ENCODE measurements at regions not wholly inside any gene's neighbourhood (a gene's known extent, or its start where the extent isn't known, plus 50 kb on each side); places are given as distances from the start of the nearest gene placed in this dataset.

DNA sequence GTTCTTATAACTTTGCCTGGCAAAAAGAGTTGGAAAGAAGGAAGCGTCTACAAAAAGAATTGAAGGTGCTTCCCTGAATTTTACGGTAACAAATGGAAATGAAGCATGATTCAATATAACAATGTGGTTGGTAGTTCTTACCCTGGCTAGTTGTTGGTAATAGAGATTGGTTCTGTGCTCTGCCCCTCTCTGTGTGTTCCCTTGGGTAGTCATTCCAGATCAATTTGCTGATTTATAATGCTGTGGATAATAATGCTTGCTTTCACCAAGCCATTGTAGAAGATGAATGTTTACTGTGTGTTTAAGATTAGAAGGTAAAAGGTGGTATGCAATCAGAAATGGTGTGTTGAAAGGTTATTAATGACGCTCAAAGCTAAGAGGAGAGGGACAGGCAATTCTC is 577.8 kb upstream of the NXPH2 start:
- Mint-ChIP-seq H3K36me3 (peaks cover 0 to 3% (median 0%) of the 10 kb centered on the region in 3 donors), H3K9me3 (peaks cover 13 to 42% (median 23%) of the 10 kb centered on the region in 6 donors), H3K27ac (no peak overlapping the region), H3K4me3 (no peak overlapping the region), H3K27me3 (ENCODE audit: low read depth in 3 of 3) (peaks cover 0 to 5% (median 4%) of the 10 kb centered on the region in 3 donors), H3K4me1 (no peaks in the 10 kb centered on the region)
- DNase-seq, result no peak

GRCh38 chr2:139354518-139354917 is 574.3 kb upstream of the NXPH2 start:
- peaks cover 0 to 6% (median 0%) of the 10 kb centered on the region in 3 donors for H3K36me3 Mint-ChIP-seq
- H3K4me1 Mint-ChIP-seq, result no peaks in the 10 kb centered on the region
- peaks cover 0 to 5% (median 4%) of the 10 kb centered on the region in 3 donors for H3K27me3 Mint-ChIP-seq (ENCODE audit: low read depth in 3 of 3)
- H3K27ac Mint-ChIP-seq, result no peak overlapping the region
- H3K9me3 Mint-ChIP-seq, result peaks cover 18 to 42% (median 29%) of the 10 kb centered on the region in 6 donors
- DNase-seq, result no peak
- H3K4me3 Mint-ChIP-seq, result no peak overlapping the region

DNA sequence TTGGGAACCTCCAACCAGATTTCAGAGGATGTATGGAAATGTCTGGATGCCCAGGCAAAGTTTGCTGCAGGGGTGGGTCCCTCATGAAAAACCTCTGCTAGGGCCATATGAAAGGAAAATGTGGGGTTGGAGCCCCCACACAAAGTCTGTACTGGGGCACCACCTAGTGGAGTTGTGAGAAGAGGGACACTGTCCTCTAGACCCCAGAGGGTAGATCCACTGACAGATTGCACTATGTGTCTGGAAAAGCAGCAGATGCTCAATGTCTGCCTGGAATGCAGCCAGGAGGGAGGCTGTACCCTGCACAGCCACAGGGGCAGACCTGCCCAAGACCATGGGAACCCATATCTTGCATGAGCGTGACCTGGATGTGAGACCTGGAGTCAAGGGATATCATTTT is 573.7 kb upstream of the NXPH2 start:
- DNase-seq, result no peak
- peaks cover 0 to 10% (median 0%) of the 10 kb centered on the region in 3 donors for H3K36me3 Mint-ChIP-seq
- H3K27me3 Mint-ChIP-seq (ENCODE audit: low read depth in 3 of 3), result peaks cover 0 to 5% (median 4%) of the 10 kb centered on the region in 3 donors
- H3K4me3 Mint-ChIP-seq, result no peak overlapping the region
- H3K27ac Mint-ChIP-seq, result no peak overlapping the region
- H3K4me1 Mint-ChIP-seq, result no peaks in the 10 kb centered on the region
- H3K9me3 Mint-ChIP-seq, result peaks cover 15 to 47% (median 34%) of the 10 kb centered on the region in 6 donors

DNA sequence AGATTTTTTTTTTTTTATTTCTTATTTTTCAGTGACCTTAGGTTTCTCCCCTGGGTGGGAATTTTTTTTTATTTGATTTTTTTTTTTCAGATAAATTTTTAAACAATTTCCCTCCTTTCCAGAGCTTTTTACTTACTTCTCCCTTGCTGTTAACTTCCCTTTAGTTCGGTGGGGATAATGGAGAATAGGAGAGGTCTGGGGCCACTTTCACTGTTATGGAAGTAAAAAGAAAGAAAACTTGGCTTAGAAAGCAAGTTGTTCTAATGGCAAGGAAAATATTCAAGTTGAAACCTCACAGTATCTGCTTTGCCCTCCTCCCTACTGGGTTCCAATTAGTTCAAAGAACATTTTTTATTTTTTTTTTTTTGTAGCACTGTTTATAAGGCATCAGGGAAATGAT is 537.1 kb upstream of the NXPH2 start:
- Mint-ChIP-seq H3K27ac (no peak overlapping the region), H3K27me3 (ENCODE audit: low read depth in 3 of 3) (no peaks in the 10 kb centered on the region), H3K4me1 (no peaks in the 10 kb centered on the region), H3K9me3 (peaks cover 0 to 33% (median 11%) of the 10 kb centered on the region in 6 donors), H3K4me3 (no peak overlapping the region), H3K36me3 (peaks cover 0 to 3% (median 0%) of the 10 kb centered on the region in 3 donors)
- no peak for DNase-seq

- Mint-ChIP-seq H3K9me3 (peaks cover 2 to 30% (median 14%) of the 10 kb centered on the region in 6 donors), H3K27me3 (ENCODE audit: low read depth in 3 of 3) (peaks cover 0 to 2% (median 0%) of the 10 kb centered on the region in 3 donors), H3K4me1 (no peaks in the 10 kb centered on the region), H3K4me3 (no peak overlapping the region), H3K27ac (no peak overlapping the region), H3K36me3 (peaks cover 0 to 3% (median 0%) of the 10 kb centered on the region in 3 donors)
- DNase-seq, result no peak
Observed at GRCh38 chr2:139314059-139314458, 533.9 kb upstream of the NXPH2 start.

DNA sequence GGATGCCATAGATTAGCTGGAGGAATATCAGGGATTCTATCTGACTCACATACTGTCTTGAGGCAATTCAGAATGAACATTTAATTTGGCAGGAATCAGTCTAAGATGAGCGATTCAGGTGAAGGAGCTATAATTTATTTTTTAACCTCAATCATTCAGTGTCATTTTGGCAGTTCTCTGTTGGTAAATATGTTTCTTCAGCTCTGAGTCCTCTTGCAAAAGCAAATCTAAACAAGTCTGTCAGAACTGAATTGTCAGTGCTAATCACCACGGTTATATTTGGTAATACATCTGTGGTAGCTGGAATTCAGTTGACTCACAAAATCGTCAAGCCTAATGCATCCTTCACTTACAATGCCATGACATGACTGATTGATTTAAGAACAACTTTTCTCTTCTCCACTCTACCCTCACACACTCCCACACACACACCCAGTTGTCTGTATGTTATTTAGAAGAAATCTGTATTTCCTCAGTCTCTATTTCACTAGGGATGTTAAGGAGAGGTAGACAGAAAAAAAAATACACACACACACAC is 516.6 kb upstream of the NXPH2 start:
- no peak overlapping the region for H3K27ac Mint-ChIP-seq
- no peaks in the 10 kb centered on the region for H3K4me1 Mint-ChIP-seq
- DNase-seq, result no peak
- H3K9me3 Mint-ChIP-seq, result peaks cover 6 to 49% (median 22%) of the 10 kb centered on the region in 6 donors
- H3K27me3 Mint-ChIP-seq (ENCODE audit: low read depth in 3 of 3), result no peaks in the 10 kb centered on the region
- H3K4me3 Mint-ChIP-seq, result no peak overlapping the region
- H3K36me3 Mint-ChIP-seq, result no peaks in the 10 kb centered on the region

- Mint-ChIP-seq H3K27ac (no peak overlapping the region), H3K4me1 (no peaks in the 10 kb centered on the region), H3K36me3 (no peaks in the 10 kb centered on the region), H3K4me3 (no peak overlapping the region), H3K27me3 (ENCODE audit: low read depth in 3 of 3) (no peaks in the 10 kb centered on the region), H3K9me3 (peaks cover 6 to 33% (median 19%) of the 10 kb centered on the region in 6 donors)
- DNase-seq, result no peak
Observed at GRCh38 chr2:139293992-139294548, 513.9 kb upstream of the NXPH2 start.

DNA sequence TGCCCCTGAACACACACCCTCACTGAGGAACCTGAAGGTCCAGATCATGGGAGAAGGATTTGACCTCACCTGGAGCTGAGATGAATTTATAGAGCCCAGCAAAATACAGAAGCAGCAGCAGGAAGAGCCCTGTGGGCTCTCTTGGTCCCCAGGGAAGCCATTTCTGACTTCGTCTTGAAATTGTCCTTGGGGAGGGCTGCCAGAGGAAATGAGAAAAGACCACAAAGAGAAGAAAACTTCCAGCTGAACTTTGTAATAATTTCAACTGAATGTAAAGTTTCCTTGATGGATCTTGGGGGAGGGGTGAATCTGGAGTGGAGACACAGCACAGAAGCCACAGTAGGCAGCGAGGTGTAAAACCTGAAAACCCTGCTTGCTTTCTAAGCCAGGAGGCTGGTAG is 500.9 kb upstream of the NXPH2 start:
- Mint-ChIP-seq H3K27me3 (ENCODE audit: low read depth in 3 of 3) (peaks cover 0 to 2% (median 0%) of the 10 kb centered on the region in 3 donors), H3K4me3 (no peak overlapping the region), H3K36me3 (no peaks in the 10 kb centered on the region), H3K9me3 (peaks cover 25 to 58% (median 35%) of the 10 kb centered on the region in 6 donors), H3K27ac (no peak overlapping the region), H3K4me1 (no peaks in the 10 kb centered on the region)
- no peak for DNase-seq

GRCh38 chr2:139271879-139272278 is 491.7 kb upstream of the NXPH2 start:
- peaks cover 4 to 39% (median 15%) of the 10 kb centered on the region in 6 donors for H3K9me3 Mint-ChIP-seq

GRCh38 chr2:139271149-139271548 is 491.0 kb upstream of the NXPH2 start:
- H3K4me1 Mint-ChIP-seq, result no peaks in the 10 kb centered on the region
- H3K4me3 Mint-ChIP-seq, result no peak overlapping the region
- no peak for DNase-seq
- no peaks in the 10 kb centered on the region for H3K36me3 Mint-ChIP-seq
- H3K9me3 Mint-ChIP-seq, result peaks cover 4 to 46% (median 15%) of the 10 kb centered on the region in 6 donors
- no peak overlapping the region for H3K27ac Mint-ChIP-seq
- H3K27me3 Mint-ChIP-seq (ENCODE audit: low read depth in 3 of 3), result no peaks in the 10 kb centered on the region

More at GRCh38 chr2:139271879-139272278, 491.7 kb upstream of the NXPH2 start:
- Mint-ChIP-seq H3K4me1 (no peaks in the 10 kb centered on the region), H3K27me3 (ENCODE audit: low read depth in 3 of 3) (no peaks in the 10 kb centered on the region), H3K36me3 (no peaks in the 10 kb centered on the region), H3K27ac (no peak overlapping the region), H3K4me3 (no peak overlapping the region)
- DNase-seq, result no peak

GRCh38 chr2:139260052-139260430 is 479.9 kb upstream of the NXPH2 start:
- H3K9me3 Mint-ChIP-seq, result peaks cover 9 to 21% (median 14%) of the 10 kb centered on the region in 6 donors
- H3K36me3 Mint-ChIP-seq, result no peaks in the 10 kb centered on the region
- no peak overlapping the region for H3K27ac Mint-ChIP-seq

GRCh38 chr2:139259422-139260051 is 479.3 kb upstream of the NXPH2 start:
- H3K4me3 Mint-ChIP-seq, result no peak overlapping the region
- no peaks in the 10 kb centered on the region for H3K36me3 Mint-ChIP-seq
- H3K27me3 Mint-ChIP-seq (ENCODE audit: low read depth in 3 of 3), result no peaks in the 10 kb centered on the region
- H3K4me1 Mint-ChIP-seq, result no peaks in the 10 kb centered on the region
- H3K27ac Mint-ChIP-seq, result no peak overlapping the region
- peaks cover 12 to 21% (median 15%) of the 10 kb centered on the region in 6 donors for H3K9me3 Mint-ChIP-seq
- DNase-seq, result no peak

More at GRCh38 chr2:139260052-139260430, 479.9 kb upstream of the NXPH2 start:
- no peaks in the 10 kb centered on the region for H3K4me1 Mint-ChIP-seq
- H3K4me3 Mint-ChIP-seq, result no peak overlapping the region
- no peaks in the 10 kb centered on the region for H3K27me3 Mint-ChIP-seq (ENCODE audit: low read depth in 3 of 3)
- no peak for DNase-seq

DNA sequence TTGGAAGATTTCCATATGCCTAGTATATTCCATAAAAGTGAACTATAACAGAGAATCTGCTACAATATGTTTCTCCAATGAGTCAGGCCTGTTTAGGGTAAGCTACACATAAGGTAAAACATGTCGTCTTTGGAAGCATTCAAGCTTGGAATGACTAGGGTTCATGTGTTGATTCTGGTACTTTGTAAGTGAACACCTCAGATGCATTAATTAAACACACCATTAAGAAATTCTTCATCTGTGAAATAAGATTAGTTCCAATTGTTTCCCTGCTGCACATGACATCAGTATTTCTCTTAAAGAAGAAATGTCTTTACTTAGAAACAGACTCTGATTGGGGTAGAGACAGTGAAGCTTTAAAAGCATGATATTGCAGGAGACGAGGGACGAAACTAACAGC is 461.1 kb upstream of the NXPH2 start:
- DNase-seq, result no peak
- H3K4me3 Mint-ChIP-seq, result no peak overlapping the region
- H3K4me1 Mint-ChIP-seq, result no peaks in the 10 kb centered on the region
- H3K27me3 Mint-ChIP-seq (ENCODE audit: low read depth in 3 of 3), result no peaks in the 10 kb centered on the region
- peaks cover 9 to 41% (median 22%) of the 10 kb centered on the region in 6 donors for H3K9me3 Mint-ChIP-seq
- H3K36me3 Mint-ChIP-seq, result peaks cover 0 to 3% (median 0%) of the 10 kb centered on the region in 3 donors
- no peak overlapping the region for H3K27ac Mint-ChIP-seq

DNA sequence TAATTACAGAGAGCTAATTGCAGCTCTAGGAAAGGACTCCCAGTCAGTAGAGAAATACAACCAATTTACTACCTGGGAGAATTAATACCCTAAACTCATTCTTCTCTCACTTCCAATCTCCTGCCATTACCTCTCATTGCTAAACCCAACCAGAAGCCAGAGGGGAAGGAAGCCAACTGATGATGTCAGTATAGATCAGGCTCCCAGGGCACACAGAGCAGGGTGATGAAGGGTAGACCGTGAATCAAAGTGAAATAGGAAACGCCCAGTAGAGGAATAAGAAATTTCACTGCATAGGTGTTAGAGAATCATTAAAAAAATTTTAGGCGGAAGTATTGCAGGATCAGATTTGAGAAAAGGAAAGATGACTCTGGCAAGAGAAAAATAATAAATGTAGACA is 456.8 kb upstream of the NXPH2 start:
- H3K4me3 Mint-ChIP-seq, result no peak overlapping the region
- H3K27ac Mint-ChIP-seq, result no peak overlapping the region
- no peaks in the 10 kb centered on the region for H3K27me3 Mint-ChIP-seq (ENCODE audit: low read depth in 3 of 3)
- no peaks in the 10 kb centered on the region for H3K36me3 Mint-ChIP-seq
- DNase-seq, result no peak
- no peaks in the 10 kb centered on the region for H3K4me1 Mint-ChIP-seq
- H3K9me3 Mint-ChIP-seq, result peaks cover 7 to 37% (median 19%) of the 10 kb centered on the region in 6 donors

Data from immature natural killer cell (primary cell).